ENCODE measurements at regions not wholly inside any gene's neighbourhood (a gene's known extent, or its start where the extent isn't known, plus 50 kb on each side); places are given as distances from the start of the nearest gene placed in this dataset.

GRCh38 chr11:70733327-70734325 is 335.3 kb downstream of the CTTN start:
- Histone ChIP-seq H3K27me3 (no peaks in the 10 kb centered on the region), H3K9me3 (no peaks in the 10 kb centered on the region), H3K4me1 (no peaks in the 10 kb centered on the region), H3K27ac (no peak overlapping the region), H3K36me3 (no peaks in the 10 kb centered on the region), H3K4me3 (no peak overlapping the region)
- no peak for DNase-seq
- TF ChIP-seq CTCF (IDR thresholded peaks at IDR 0.05) (no peak), POLR2A (IDR thresholded peaks at IDR 0.05) (no peak)
- intact Hi-C loops (cut with DNase I; ENCODE audit: low total_unique reads) = no loop called here

- H3K4me3 ChIP-seq = no peak overlapping the region
- intact Hi-C loops (cut with DNase I; ENCODE audit: low total_unique reads) = no loop called here
- no peaks in the 10 kb centered on the region for H3K9me3 ChIP-seq
- DNase-seq = no peak
- H3K27me3 ChIP-seq = no peaks in the 10 kb centered on the region
- TF ChIP-seq CTCF (IDR thresholded peaks at IDR 0.05) (no peak), POLR2A (IDR thresholded peaks at IDR 0.05) (no peak)
- H3K4me1 ChIP-seq = no peaks in the 10 kb centered on the region
- H3K27ac ChIP-seq = no peak overlapping the region
- H3K36me3 ChIP-seq = no peaks in the 10 kb centered on the region
These were observed 336.1 kb downstream of the CTTN start for GRCh38 chr11:70734379-70734778.

- Histone ChIP-seq H3K4me1 (no peaks in the 10 kb centered on the region), H3K36me3 (no peaks in the 10 kb centered on the region), H3K9me3 (no peaks in the 10 kb centered on the region), H3K27me3 (no peaks in the 10 kb centered on the region), H3K27ac (no peak overlapping the region), H3K4me3 (no peak overlapping the region)
- intact Hi-C loops (cut with DNase I; ENCODE audit: low total_unique reads) = no loop called here
- no peak for TF ChIP-seq POLR2A (IDR thresholded peaks at IDR 0.05)
- no peak for TF ChIP-seq CTCF (IDR thresholded peaks at IDR 0.05)
- no peak for DNase-seq
These were observed 336.6 kb downstream of the CTTN start for GRCh38 chr11:70734911-70735310.

- Histone ChIP-seq H3K4me1 (no peaks in the 10 kb centered on the region), H3K4me3 (no peak overlapping the region), H3K36me3 (no peaks in the 10 kb centered on the region), H3K9me3 (no peaks in the 10 kb centered on the region), H3K27me3 (no peaks in the 10 kb centered on the region), H3K27ac (no peak overlapping the region)
- no peak for DNase-seq
- TF ChIP-seq CTCF (IDR thresholded peaks at IDR 0.05) = no peak
- TF ChIP-seq POLR2A (IDR thresholded peaks at IDR 0.05) = no peak
- intact Hi-C loops (cut with DNase I; ENCODE audit: low total_unique reads) = no loop called here
These were observed 337.6 kb downstream of the CTTN start for GRCh38 chr11:70735976-70736375.

- no peaks in the 10 kb centered on the region for H3K4me1 ChIP-seq
- H3K36me3 ChIP-seq = no peaks in the 10 kb centered on the region
- H3K27ac ChIP-seq = no peak overlapping the region
- no peak overlapping the region for H3K4me3 ChIP-seq
- no peak for DNase-seq
- no peaks in the 10 kb centered on the region for H3K9me3 ChIP-seq
- intact Hi-C loops (cut with DNase I; ENCODE audit: low total_unique reads) = no loop called here
- no peaks in the 10 kb centered on the region for H3K27me3 ChIP-seq
- no peak for TF ChIP-seq CTCF (IDR thresholded peaks at IDR 0.05)
- no peak for TF ChIP-seq POLR2A (IDR thresholded peaks at IDR 0.05)
These were observed 338.1 kb downstream of the CTTN start for GRCh38 chr11:70736461-70736860.
